Peyer's patch (tissue), 4 donors: ENCODE measurements at regions not wholly inside any gene's neighbourhood (a gene's known extent, or its start where the extent isn't known, plus 50 kb on each side); places are given as distances from the start of the nearest gene placed in this dataset.
A peak's percentile ranks its signal among the peaks of the same experiment; 100 is the strongest.

ENCODE experiments used
- DNase-seq, 3 donors: peaks; one replicate each; pipeline ENCODE4 v3.0.0-alpha.2; 2017 to 2019
- H3K27ac ChIP-seq, 4 donors: fragments of 200-600 bp; sonication (generic); one replicate each; pipeline ENCODE4 v1.5.1; 2016 to 2019
- H3K27me3 ChIP-seq, 2 donors: fragments of 200-600 bp; sonication (generic); one replicate each; pipeline ENCODE4 v1.5.1; 2019
- H3K36me3 ChIP-seq, 3 donors: fragments of 200-600 bp; sonication (generic); one replicate each; pipeline ENCODE4 v1.5.1; 2016 to 2019
- H3K4me1 ChIP-seq, 4 donors: fragments of 200-600 bp; sonication (generic); one replicate each; pipeline ENCODE4 v1.5.1; 2016 to 2019
- H3K4me3 ChIP-seq, 4 donors: fragments of 200-600 bp; sonication (generic); 1 replicate in 3 of 4; 2 replicates in 1 of 4; pipeline ENCODE4 v1.5.1; 2016 to 2019; ENCODE audit warnings: mild to moderate bottlenecking in 1 of 4
- H3K9me3 ChIP-seq, 4 donors: fragments of 200-600 bp; sonication (generic); one replicate each; pipeline ENCODE4 v1.5.1; 2016 to 2019; ENCODE audit warnings: mild to moderate bottlenecking in 1 of 4
- POLR2A ChIP-seq, 2 donors: fragments of 450-650 bp; IDR thresholded peaks; one replicate each; pipeline ENCODE4 v1.5.1; 2017; ENCODE audit warnings: antibody characterized with exemption in 2 of 2, mild to moderate bottlenecking in 2 of 2, moderate library complexity in 2 of 2
- TF ChIP-seq, protein P1 (sequence below), 6 experiments: fragments of 450-650 bp in 4 of 6; fragments of 200-600 bp in 2 of 6; sonication (generic) in 1 of 6; IDR thresholded peaks; one replicate each; pipeline ENCODE4 v1.5.1; 2017 to 2019; ENCODE audit warnings: antibody characterized with exemption in 6 of 6, mild to moderate bottlenecking in 3 of 6, moderate library complexity in 1 of 6

DNA sequence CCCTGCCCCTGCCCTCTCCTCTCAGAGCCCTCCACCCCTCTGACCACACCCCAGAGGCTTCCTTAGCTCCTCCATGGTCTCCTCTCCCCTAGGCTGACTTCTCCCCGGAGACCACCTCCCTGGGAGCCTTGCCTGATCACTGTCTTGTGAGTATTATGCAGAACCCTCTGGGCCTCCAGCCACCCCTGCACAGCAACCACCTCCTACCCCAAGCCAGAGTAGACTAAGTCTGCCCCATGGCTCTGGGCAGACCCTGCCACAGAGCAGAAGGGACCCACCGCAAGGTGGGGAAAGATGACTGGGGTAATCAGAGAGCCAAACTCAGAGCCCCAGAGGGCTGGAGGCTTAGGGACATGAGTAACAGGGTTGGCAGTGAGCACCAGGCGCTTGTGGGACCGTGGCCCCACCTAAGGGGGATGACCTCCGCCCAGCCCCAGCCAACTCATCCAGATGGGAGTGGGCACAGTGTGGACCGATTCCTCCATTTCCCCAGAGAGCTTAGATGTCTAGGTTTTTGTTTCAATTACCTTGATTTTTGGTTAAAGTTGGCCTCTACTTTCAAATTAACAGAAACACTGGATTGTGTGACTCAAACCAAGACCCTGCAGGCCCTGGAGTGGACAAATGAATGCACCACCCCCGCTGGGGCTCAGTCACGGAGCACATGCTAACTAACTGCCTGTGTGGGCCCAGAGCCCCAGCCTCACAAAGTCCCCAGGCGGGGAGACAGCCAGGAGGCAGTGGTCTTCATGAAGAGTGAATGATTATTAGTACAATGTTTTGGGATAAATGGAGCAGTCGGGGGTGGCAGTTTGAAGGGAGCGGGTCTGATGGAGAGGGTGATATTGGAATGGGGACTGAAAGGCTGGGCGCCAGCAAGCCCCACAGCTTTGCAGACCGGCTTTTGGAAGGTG is 119.4 kb upstream of the PRR20G start:
- no peaks in the 10 kb centered on the region for H3K4me1 ChIP-seq
- H3K36me3 ChIP-seq = no peaks in the 10 kb centered on the region
- DNase-seq = peak in 2 of 3 donors; percentile 26 to 36
- no peak overlapping the region for H3K27ac ChIP-seq
- H3K27me3 ChIP-seq = no peaks in the 10 kb centered on the region
- H3K4me3 ChIP-seq = no peak overlapping the region
- no peaks in the 10 kb centered on the region for H3K9me3 ChIP-seq
- TF ChIP-seq, protein P1, sequence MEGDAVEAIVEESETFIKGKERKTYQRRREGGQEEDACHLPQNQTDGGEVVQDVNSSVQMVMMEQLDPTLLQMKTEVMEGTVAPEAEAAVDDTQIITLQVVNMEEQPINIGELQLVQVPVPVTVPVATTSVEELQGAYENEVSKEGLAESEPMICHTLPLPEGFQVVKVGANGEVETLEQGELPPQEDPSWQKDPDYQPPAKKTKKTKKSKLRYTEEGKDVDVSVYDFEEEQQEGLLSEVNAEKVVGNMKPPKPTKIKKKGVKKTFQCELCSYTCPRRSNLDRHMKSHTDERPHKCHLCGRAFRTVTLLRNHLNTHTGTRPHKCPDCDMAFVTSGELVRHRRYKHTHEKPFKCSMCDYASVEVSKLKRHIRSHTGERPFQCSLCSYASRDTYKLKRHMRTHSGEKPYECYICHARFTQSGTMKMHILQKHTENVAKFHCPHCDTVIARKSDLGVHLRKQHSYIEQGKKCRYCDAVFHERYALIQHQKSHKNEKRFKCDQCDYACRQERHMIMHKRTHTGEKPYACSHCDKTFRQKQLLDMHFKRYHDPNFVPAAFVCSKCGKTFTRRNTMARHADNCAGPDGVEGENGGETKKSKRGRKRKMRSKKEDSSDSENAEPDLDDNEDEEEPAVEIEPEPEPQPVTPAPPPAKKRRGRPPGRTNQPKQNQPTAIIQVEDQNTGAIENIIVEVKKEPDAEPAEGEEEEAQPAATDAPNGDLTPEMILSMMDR (IDR thresholded peaks at IDR 0.05) = no peak
- TF ChIP-seq POLR2A (IDR thresholded peaks at IDR 0.05) = no peak

DNA sequence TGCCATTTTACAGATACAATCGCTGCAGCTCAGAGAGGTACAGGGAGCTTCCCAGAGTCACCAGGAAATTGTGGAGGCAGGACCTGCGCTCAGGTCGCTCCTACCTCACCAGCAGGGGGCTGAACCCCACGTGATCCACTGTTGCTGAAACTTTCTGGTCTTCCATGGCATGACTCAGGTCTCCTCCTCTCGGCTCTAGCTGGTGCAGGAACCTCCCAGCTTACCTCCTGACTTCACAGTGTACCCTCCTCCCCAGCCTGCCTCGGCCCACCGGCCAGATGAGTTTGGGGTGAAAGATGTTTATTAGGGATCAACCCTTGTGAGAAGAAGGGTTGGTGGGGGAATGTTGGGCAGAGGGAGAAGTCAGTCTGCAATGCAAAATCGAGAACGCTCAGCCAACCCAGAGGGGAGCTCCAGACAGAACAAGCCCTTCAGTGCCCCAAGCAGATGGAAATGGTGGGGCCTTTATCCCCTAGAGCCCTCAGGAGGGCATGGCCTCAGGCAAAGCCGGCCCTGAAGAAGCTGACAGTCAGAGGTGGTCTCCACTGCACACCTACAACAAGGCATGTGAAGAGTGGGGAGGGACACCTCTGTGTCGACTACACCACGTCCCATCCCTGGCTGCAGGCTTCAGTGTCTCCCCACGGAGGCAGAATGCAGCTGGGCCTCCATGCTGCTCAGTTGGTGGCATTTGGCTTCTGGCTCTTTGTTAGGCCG is 118.6 kb upstream of the PRR20G start:
- no peaks in the 10 kb centered on the region for H3K9me3 ChIP-seq
- peak in 2 of 3 donors; percentile 40 to 44 for DNase-seq
- no peaks in the 10 kb centered on the region for H3K4me1 ChIP-seq
- TF ChIP-seq POLR2A (IDR thresholded peaks at IDR 0.05) = no peak
- TF ChIP-seq, protein P1 (IDR thresholded peaks at IDR 0.05) = peak in 1 of 6 experiments; percentile 4
- no peak overlapping the region for H3K27ac ChIP-seq
- no peak overlapping the region for H3K4me3 ChIP-seq
- H3K36me3 ChIP-seq = no peaks in the 10 kb centered on the region
- H3K27me3 ChIP-seq = no peaks in the 10 kb centered on the region

DNA sequence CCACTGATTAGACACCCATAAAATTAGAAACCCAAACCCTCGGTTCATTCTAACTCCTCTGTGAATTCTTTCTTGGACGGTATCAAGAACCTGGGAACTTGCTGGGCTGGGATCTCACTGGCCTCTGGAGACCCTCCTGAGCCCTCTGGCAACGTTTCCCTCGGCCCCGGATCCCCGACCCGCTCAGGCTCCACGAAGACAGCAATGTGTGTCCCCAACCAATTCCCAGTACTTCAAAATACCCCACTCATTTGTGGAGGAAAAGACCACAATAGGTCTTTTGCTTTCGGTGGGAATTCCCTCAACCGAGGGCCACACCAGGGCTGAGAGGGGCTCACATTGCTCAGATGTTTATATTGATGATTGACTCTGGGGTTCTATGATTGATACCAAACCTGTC is 117.9 kb upstream of the PRR20G start:
- Histone ChIP-seq H3K36me3 (no peaks in the 10 kb centered on the region), H3K27me3 (no peaks in the 10 kb centered on the region), H3K27ac (no peak overlapping the region), H3K4me3 (no peak overlapping the region), H3K4me1 (no peaks in the 10 kb centered on the region), H3K9me3 (no peaks in the 10 kb centered on the region)
- peak in 1 of 3 donors; percentile 25 for DNase-seq
- TF ChIP-seq, protein P1 (IDR thresholded peaks at IDR 0.05) = no peak
- TF ChIP-seq POLR2A (IDR thresholded peaks at IDR 0.05) = no peak

DNA sequence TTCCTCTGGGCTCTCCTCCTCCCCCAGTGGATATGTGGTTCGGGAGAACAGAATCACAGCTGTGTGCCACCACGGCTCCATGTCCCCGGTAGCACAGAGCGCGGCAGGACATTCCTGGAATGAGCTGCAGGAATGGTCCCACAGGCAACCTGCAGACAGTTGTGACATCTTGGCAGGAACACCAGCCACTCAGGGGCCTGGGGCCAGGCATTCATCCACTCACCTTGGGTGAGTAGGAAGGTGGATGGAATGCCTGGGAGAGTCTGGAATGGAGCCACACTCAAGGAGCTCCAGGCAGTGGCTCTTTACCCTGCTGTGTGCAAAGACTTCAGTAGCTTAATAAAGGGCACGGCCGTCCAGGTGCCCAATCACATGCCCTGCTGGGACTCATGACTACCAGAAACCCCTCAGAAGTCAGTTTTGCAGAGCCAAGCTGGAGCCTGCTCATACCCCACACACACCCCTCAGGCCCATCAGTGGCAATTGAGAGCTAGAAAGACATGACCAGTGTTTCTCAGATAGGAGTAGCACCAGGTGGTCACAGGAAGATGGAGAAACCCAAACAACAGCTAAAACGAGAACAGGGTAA is 117.3 kb upstream of the PRR20G start:
- Histone ChIP-seq H3K36me3 (no peaks in the 10 kb centered on the region), H3K4me3 (no peak overlapping the region), H3K27ac (no peak overlapping the region), H3K27me3 (no peaks in the 10 kb centered on the region), H3K9me3 (no peaks in the 10 kb centered on the region), H3K4me1 (no peaks in the 10 kb centered on the region)
- peak in 2 of 3 donors; percentile 22 to 34 for DNase-seq
- TF ChIP-seq POLR2A (IDR thresholded peaks at IDR 0.05) = no peak
- TF ChIP-seq, protein P1 (IDR thresholded peaks at IDR 0.05) = no peak

DNA sequence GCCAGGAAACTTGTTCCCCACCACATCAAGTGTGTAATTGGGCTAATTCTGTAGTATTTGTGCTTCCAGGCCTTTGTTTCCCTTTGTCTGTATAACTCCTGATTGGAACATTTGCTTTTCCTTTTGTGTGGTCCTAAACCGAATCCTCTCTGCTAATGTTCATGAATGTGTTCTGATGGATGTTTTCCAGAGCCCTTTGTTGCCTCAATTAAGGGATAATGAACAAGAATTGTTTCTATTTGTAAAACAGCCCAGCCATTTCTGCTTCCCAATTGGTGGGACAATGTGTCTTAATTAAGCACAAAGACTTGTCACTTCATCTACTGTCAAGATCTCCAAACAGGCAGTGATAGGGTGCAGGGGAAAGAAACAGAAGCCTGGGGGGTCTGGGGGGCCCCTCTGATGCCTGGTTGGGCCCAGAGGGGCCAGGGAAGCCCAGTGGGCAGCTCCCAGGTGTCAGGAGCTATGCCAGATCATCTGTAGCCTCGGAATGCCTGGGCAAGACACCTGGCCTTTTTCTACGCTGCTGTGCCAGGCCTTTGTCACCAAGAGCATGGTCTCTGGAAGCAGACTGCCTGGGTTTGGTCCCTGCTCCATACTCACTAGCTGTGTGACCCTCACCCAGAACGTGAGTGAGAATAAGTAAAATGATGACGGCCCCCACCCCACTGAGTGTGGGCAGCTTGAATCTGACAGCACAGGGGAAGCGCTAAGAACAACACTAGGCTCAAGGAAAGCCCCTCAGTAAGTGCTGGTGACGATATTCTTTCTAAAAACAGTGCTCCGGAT is 116.6 kb upstream of the PRR20G start:
- H3K27me3 ChIP-seq = no peaks in the 10 kb centered on the region
- no peaks in the 10 kb centered on the region for H3K4me1 ChIP-seq
- TF ChIP-seq, protein P1 (IDR thresholded peaks at IDR 0.05) = no peak
- DNase-seq = peak in 1 of 3 donors; percentile 22
- no peaks in the 10 kb centered on the region for H3K9me3 ChIP-seq
- no peaks in the 10 kb centered on the region for H3K36me3 ChIP-seq
- H3K4me3 ChIP-seq = no peak overlapping the region
- no peak overlapping the region for H3K27ac ChIP-seq
